Body of pancreas (tissue), 4 donors: ENCODE measurements at regions not wholly inside any gene's neighbourhood (a gene's known extent, or its start where the extent isn't known, plus 50 kb on each side); places are given as distances from the start of the nearest gene placed in this dataset.

Experiments used
- CTCF ChIP-seq, 7 experiments: fragments of 450-650 bp in 4 of 7; fragments of 200-600 bp in 3 of 7; sonication (generic) in 3 of 7; IDR thresholded peaks; one replicate each; pipeline ENCODE4 v1.5.1; 2016 to 2019; ENCODE audit warnings: antibody characterized with exemption in 7 of 7
- POLR2A ChIP-seq, 3 donors: fragments of 450-650 bp; IDR thresholded peaks; one replicate each; pipeline ENCODE4 v1.6.1; 2016; ENCODE audit warnings: antibody characterized with exemption in 3 of 3, mild to moderate bottlenecking in 2 of 3

GRCh38 chr9:108547411-108548135 is 308.2 kb downstream of the ACTL7B start:
- TF ChIP-seq POLR2A (IDR thresholded peaks at IDR 0.05), result no peak
- no peak for TF ChIP-seq CTCF (IDR thresholded peaks at IDR 0.05)
